Activated T-cell treated with anti-CD3 and anti-CD28 coated beads, Interleukin-2, amount 50 U/mL, for 72 hours (primary cell): ENCODE measurements at regions not wholly inside any gene's neighbourhood (a gene's known extent, or its start where the extent isn't known, plus 50 kb on each side); places are given as distances from the start of the nearest gene placed in this dataset.
"Not testable (repeated sequence)": the region's sequence is repeated elsewhere in the genome, so short reads cannot be mapped to it uniquely, and the experiment has no call there.

Experiments
- ATAC-seq, 2 donors: fragments of 150-1000 bp; cut with Tn5 transposase; replicated peaks in 1 of 2; 2 replicates each; pipeline ENCODE4 v1.10.0; 2021; ENCODE audit warnings: moderate library complexity in 2 of 2, mild to moderate bottlenecking in 1 of 2
- DNase-seq, 2 donors: peaks; one replicate each; pipeline ENCODE4 v3.0.0; 2021 to 2022; ENCODE audit warnings: mixed read lengths in 1 of 2
- H3K27ac Mint-ChIP-seq: one replicate; pipeline ENCODE4 v1.8.0; 2022; ENCODE audit warnings: mild to moderate bottlenecking, moderate library complexity, mixed read lengths
- H3K27me3 Mint-ChIP-seq: one replicate; pipeline ENCODE4 v1.8.0; 2022; ENCODE audit warnings: low read depth, mixed read lengths
- H3K36me3 Mint-ChIP-seq, 2 donors: one replicate each; pipeline ENCODE4 v1.8.0; 2022; ENCODE audit warnings: mixed read lengths in 2 of 2, mild to moderate bottlenecking in 1 of 2; ENCODE audit not compliant: insufficient read depth in 2 of 2
- H3K4me1 Mint-ChIP-seq: one replicate; pipeline ENCODE4 v1.8.0; 2022; ENCODE audit warnings: low read depth, mixed read lengths
- H3K4me3 Mint-ChIP-seq, 2 donors: one replicate each; pipeline ENCODE4 v1.8.0; 2022; ENCODE audit warnings: mild to moderate bottlenecking in 2 of 2, mixed read lengths in 2 of 2, moderate library complexity in 2 of 2
- H3K9me3 Mint-ChIP-seq, 2 donors: one replicate each; pipeline ENCODE4 v1.8.0; 2022; ENCODE audit warnings: mixed read lengths in 2 of 2

- H3K4me3 Mint-ChIP-seq, H3K27ac Mint-ChIP-seq, H3K9me3 Mint-ChIP-seq, DNase-seq, H3K27me3 Mint-ChIP-seq, ATAC-seq: not testable (repeated sequence)
- peaks cover 6 to 18% of the 10 kb centered on the region in 2 donors for H3K36me3 Mint-ChIP-seq
- peaks cover 78% of the 10 kb centered on the region for H3K4me1 Mint-ChIP-seq
Measured at GRCh38 chr6:157750973-157751372, 72.1 kb upstream of the SNX9 start.

GRCh38 chr6:157751547-157752200 lies 71.4 kb upstream of the SNX9 start:
- H3K27me3 Mint-ChIP-seq = no peaks in the 10 kb centered on the region
- peaks cover 6 to 15% of the 10 kb centered on the region in 2 donors for H3K36me3 Mint-ChIP-seq
- H3K4me3 Mint-ChIP-seq = peak overlapping the region in 1 of 2 donors; percentile 41
- no peak overlapping the region for H3K27ac Mint-ChIP-seq
- ATAC-seq (no peak), DNase-seq (no peak)
- peaks cover 4% of the 10 kb centered on the region in 2 donors for H3K9me3 Mint-ChIP-seq
- peaks cover 85% of the 10 kb centered on the region for H3K4me1 Mint-ChIP-seq

GRCh38 chr6:157752879-157753278 lies 70.2 kb upstream of the SNX9 start:
- peaks cover 90% of the 10 kb centered on the region for H3K4me1 Mint-ChIP-seq
- H3K27ac Mint-ChIP-seq, H3K9me3 Mint-ChIP-seq, ATAC-seq, H3K27me3 Mint-ChIP-seq, DNase-seq, H3K4me3 Mint-ChIP-seq: not testable (repeated sequence)
- peaks cover 8 to 15% of the 10 kb centered on the region in 2 donors for H3K36me3 Mint-ChIP-seq

GRCh38 chr6:157753291-157753690 lies 69.8 kb upstream of the SNX9 start:
- peak overlapping the region; percentile 46 to 51 for H3K4me3 Mint-ChIP-seq
- peaks cover under 1% of the 10 kb centered on the region for H3K27me3 Mint-ChIP-seq
- no peak overlapping the region for H3K27ac Mint-ChIP-seq
- H3K9me3 Mint-ChIP-seq = peaks cover 4% of the 10 kb centered on the region in 2 donors
- peaks cover 8 to 15% of the 10 kb centered on the region in 2 donors for H3K36me3 Mint-ChIP-seq
- DNase-seq (no peak), ATAC-seq (no peak)
- H3K4me1 Mint-ChIP-seq = peaks cover 94% of the 10 kb centered on the region

GRCh38 chr6:157753801-157754200 lies 69.2 kb upstream of the SNX9 start:
- DNase-seq, H3K9me3 Mint-ChIP-seq, H3K27ac Mint-ChIP-seq, H3K27me3 Mint-ChIP-seq: not testable (repeated sequence)
- Mint-ChIP-seq H3K4me1 (peaks cover 94% of the 10 kb centered on the region), H3K4me3 (peak overlapping the region; percentile 46 to 51), H3K36me3 (peaks cover 8 to 17% of the 10 kb centered on the region in 2 donors)
- ATAC-seq = peak; percentile 8 to 12

GRCh38 chr6:157754351-157754750 lies 68.7 kb upstream of the SNX9 start:
- Mint-ChIP-seq H3K9me3 (peaks cover 4% of the 10 kb centered on the region in 2 donors), H3K27me3 (peaks cover 7% of the 10 kb centered on the region), H3K27ac (peak overlapping the region; percentile 20), H3K36me3 (peaks cover 9 to 18% of the 10 kb centered on the region in 2 donors), H3K4me1 (peaks cover 94% of the 10 kb centered on the region), H3K4me3 (peak overlapping the region; percentile 44 to 51)
- no peak for DNase-seq
- no peak for ATAC-seq

GRCh38 chr6:157755032-157755745 lies 67.9 kb upstream of the SNX9 start:
- Mint-ChIP-seq H3K27ac (peak overlapping the region; percentile 66), H3K4me1 (peaks cover 93% of the 10 kb centered on the region), H3K4me3 (peak overlapping the region; percentile 62 to 68), H3K36me3 (peaks cover 9 to 17% of the 10 kb centered on the region in 2 donors), H3K27me3 (peaks cover 7% of the 10 kb centered on the region), H3K9me3 (peaks cover 4% of the 10 kb centered on the region in 2 donors)
- ATAC-seq (peak; percentile 16 to 32), DNase-seq (no peak)

- Mint-ChIP-seq H3K36me3 (peaks cover 7 to 10% of the 10 kb centered on the region in 2 donors), H3K4me3 (peak overlapping the region; percentile 62 to 68), H3K27me3 (peaks cover 7% of the 10 kb centered on the region), H3K4me1 (peaks cover 93% of the 10 kb centered on the region), H3K9me3 (peaks cover 3% of the 10 kb centered on the region in 2 donors), H3K27ac (peak overlapping the region; percentile 66)
- ATAC-seq (peak; percentile 85 to 87), DNase-seq (peak; percentile 75 to 86)
Measured at GRCh38 chr6:157755746-157756411, 67.2 kb upstream of the SNX9 start.

- ATAC-seq = peak in 1 of 2 donors; percentile 18
- H3K4me3 Mint-ChIP-seq = peak overlapping the region; percentile 62 to 68
- H3K36me3 Mint-ChIP-seq = peaks cover 3 to 6% of the 10 kb centered on the region in 2 donors
- DNase-seq = peak; percentile 83
- H3K27me3 Mint-ChIP-seq = peaks cover 7% of the 10 kb centered on the region
- H3K4me1 Mint-ChIP-seq = peaks cover 93% of the 10 kb centered on the region
- H3K27ac Mint-ChIP-seq = peak overlapping the region; percentile 66
- H3K9me3 Mint-ChIP-seq = no peaks in the 10 kb centered on the region
Measured at GRCh38 chr6:157756708-157757429, 66.2 kb upstream of the SNX9 start.

- Mint-ChIP-seq H3K9me3 (no peaks in the 10 kb centered on the region), H3K4me3 (peak overlapping the region in 1 of 2 donors; percentile 26), H3K27ac (peak overlapping the region; percentile 26), H3K27me3 (peaks cover 7% of the 10 kb centered on the region), H3K4me1 (peaks cover 94% of the 10 kb centered on the region), H3K36me3 (peaks cover 3 to 6% of the 10 kb centered on the region in 2 donors)
- DNase-seq = no peak
- ATAC-seq = no peak
Measured at GRCh38 chr6:157757430-157758403, 65.3 kb upstream of the SNX9 start.

GRCh38 chr6:157758516-157759023 lies 64.5 kb upstream of the SNX9 start:
- H3K27ac Mint-ChIP-seq = no peak overlapping the region
- DNase-seq = no peak
- no peak for ATAC-seq
- no peaks in the 10 kb centered on the region for H3K9me3 Mint-ChIP-seq
- H3K36me3 Mint-ChIP-seq = peaks cover 3 to 5% of the 10 kb centered on the region in 2 donors
- peaks cover 7% of the 10 kb centered on the region for H3K27me3 Mint-ChIP-seq
- H3K4me3 Mint-ChIP-seq = no peak overlapping the region
- H3K4me1 Mint-ChIP-seq = peaks cover 94% of the 10 kb centered on the region
